ENCODE measurements at regions not wholly inside any gene's neighbourhood (a gene's known extent, or its start where the extent isn't known, plus 50 kb on each side); places are given as distances from the start of the nearest gene placed in this dataset.

GRCh38 chr13:109592770-109593169, 193.6 kb downstream of the IRS2 start:
- DNase-seq, result no peak

- DNase-seq, result no peak
Measured at GRCh38 chr13:109587689-109588088, 198.7 kb downstream of the IRS2 start.

- no peak for DNase-seq
Measured at GRCh38 chr13:109586509-109587346, 199.7 kb downstream of the IRS2 start.

GRCh38 chr13:109584844-109585361, 201.5 kb downstream of the IRS2 start:
- DNase-seq, result no peak

GRCh38 chr13:109577191-109577700, 209.1 kb downstream of the IRS2 start:
- no peak for DNase-seq

GRCh38 chr13:109576331-109576813, 210.0 kb downstream of the IRS2 start:
- no peak for DNase-seq

GRCh38 chr13:109575821-109576220, 210.6 kb downstream of the IRS2 start:
- DNase-seq, result no peak

- DNase-seq, result no peak
Measured at GRCh38 chr13:109572389-109572788, 214.0 kb downstream of the IRS2 start.

GRCh38 chr13:109569958-109570711, 216.2 kb downstream of the IRS2 start:
- peak; percentile 19 for DNase-seq

- DNase-seq, result no peak
Measured at GRCh38 chr13:109568339-109568818, 218.0 kb downstream of the IRS2 start.

GRCh38 chr13:109567315-109567714, 219.1 kb downstream of the IRS2 start:
- DNase-seq, result no peak

- DNase-seq, result no peak
Measured at GRCh38 chr13:109565877-109566276, 220.5 kb downstream of the IRS2 start.

GRCh38 chr13:109548374-109548773, 238.0 kb downstream of the IRS2 start:
- no peak for DNase-seq

- DNase-seq, result no peak
Measured at GRCh38 chr13:109547942-109548341, 238.4 kb downstream of the IRS2 start.

- DNase-seq, result no peak
Measured at GRCh38 chr13:109545931-109546330, 240.5 kb downstream of the IRS2 start.

GRCh38 chr13:109541081-109541480, 245.3 kb downstream of the IRS2 start:
- DNase-seq, result no peak

- no peak for DNase-seq
Measured at GRCh38 chr13:109537584-109537983, 248.8 kb downstream of the IRS2 start.

GRCh38 chr13:109533350-109533749, 253.0 kb downstream of the IRS2 start:
- no peak for DNase-seq

- no peak for DNase-seq
Measured at GRCh38 chr13:109529964-109530363, 256.4 kb downstream of the IRS2 start.

GRCh38 chr13:109521719-109522118, 264.7 kb downstream of the IRS2 start:
- no peak for DNase-seq

GRCh38 chr13:109517517-109517916, 268.9 kb downstream of the IRS2 start:
- no peak for DNase-seq

GRCh38 chr13:109516186-109516585, 270.2 kb downstream of the IRS2 start:
- DNase-seq, result no peak

- DNase-seq, result no peak
Measured at GRCh38 chr13:109510013-109510412, 276.4 kb downstream of the IRS2 start.
